Bone marrow (tissue), 2 donors: ENCODE measurements at regions not wholly inside any gene's neighbourhood (a gene's known extent, or its start where the extent isn't known, plus 50 kb on each side); places are given as distances from the start of the nearest gene placed in this dataset.

ENCODE experiments used
- DNase-seq, 2 donors: peaks; one replicate each; lab custom pipeline; 2025; lab: John Stamatoyannopoulos, UW

GRCh38 chr5:61686491-61687257 lies 354.6 kb downstream of the ZSWIM6 start:
- DNase-seq: no peak

GRCh38 chr5:61687371-61687770 lies 355.3 kb downstream of the ZSWIM6 start:
- DNase-seq: no peak

GRCh38 chr5:61689153-61689846 lies 357.2 kb downstream of the ZSWIM6 start:
- DNase-seq: no peak

- no peak for DNase-seq
Observed at GRCh38 chr5:61697809-61698558, 365.9 kb downstream of the ZSWIM6 start.

GRCh38 chr5:61701877-61702602 lies 370.0 kb downstream of the ZSWIM6 start:
- DNase-seq: no peak

GRCh38 chr5:61702784-61703183 lies 370.7 kb downstream of the ZSWIM6 start:
- DNase-seq: no peak

- no peak for DNase-seq
Observed at GRCh38 chr5:61704289-61704688, 372.2 kb downstream of the ZSWIM6 start.

- no peak for DNase-seq
Observed at GRCh38 chr5:61706751-61707150, 374.7 kb downstream of the ZSWIM6 start.

GRCh38 chr5:61719124-61719523 lies 387.1 kb downstream of the ZSWIM6 start:
- DNase-seq: no peak

GRCh38 chr5:61720829-61721228 lies 388.8 kb downstream of the ZSWIM6 start:
- no peak for DNase-seq

GRCh38 chr5:61724102-61724501 lies 392.0 kb downstream of the ZSWIM6 start:
- no peak for DNase-seq

- DNase-seq: no peak
Observed at GRCh38 chr5:61728287-61728686, 396.2 kb downstream of the ZSWIM6 start.

- no peak for DNase-seq
Observed at GRCh38 chr5:61730866-61731265, 398.8 kb downstream of the ZSWIM6 start.

GRCh38 chr5:61731267-61731945 lies 399.3 kb downstream of the ZSWIM6 start:
- DNase-seq: no peak

- DNase-seq: no peak
Observed at GRCh38 chr5:61731946-61732314, 399.9 kb downstream of the ZSWIM6 start.

- no peak for DNase-seq
Observed at GRCh38 chr5:61732369-61732768, 400.3 kb downstream of the ZSWIM6 start.

GRCh38 chr5:61732796-61733195 lies 400.7 kb downstream of the ZSWIM6 start:
- DNase-seq: no peak

GRCh38 chr5:61734001-61734400 lies 401.9 kb downstream of the ZSWIM6 start:
- DNase-seq: no peak

- DNase-seq: no peak
Observed at GRCh38 chr5:61734966-61735365, 402.9 kb downstream of the ZSWIM6 start.

- DNase-seq: no peak
Observed at GRCh38 chr5:61735531-61735930, 403.5 kb downstream of the ZSWIM6 start.

- no peak for DNase-seq
Observed at GRCh38 chr5:61735995-61736394, 403.9 kb downstream of the ZSWIM6 start.
